ENCODE measurements at regions not wholly inside any gene's neighbourhood (a gene's known extent, or its start where the extent isn't known, plus 50 kb on each side); places are given as distances from the start of the nearest gene placed in this dataset.

DNA sequence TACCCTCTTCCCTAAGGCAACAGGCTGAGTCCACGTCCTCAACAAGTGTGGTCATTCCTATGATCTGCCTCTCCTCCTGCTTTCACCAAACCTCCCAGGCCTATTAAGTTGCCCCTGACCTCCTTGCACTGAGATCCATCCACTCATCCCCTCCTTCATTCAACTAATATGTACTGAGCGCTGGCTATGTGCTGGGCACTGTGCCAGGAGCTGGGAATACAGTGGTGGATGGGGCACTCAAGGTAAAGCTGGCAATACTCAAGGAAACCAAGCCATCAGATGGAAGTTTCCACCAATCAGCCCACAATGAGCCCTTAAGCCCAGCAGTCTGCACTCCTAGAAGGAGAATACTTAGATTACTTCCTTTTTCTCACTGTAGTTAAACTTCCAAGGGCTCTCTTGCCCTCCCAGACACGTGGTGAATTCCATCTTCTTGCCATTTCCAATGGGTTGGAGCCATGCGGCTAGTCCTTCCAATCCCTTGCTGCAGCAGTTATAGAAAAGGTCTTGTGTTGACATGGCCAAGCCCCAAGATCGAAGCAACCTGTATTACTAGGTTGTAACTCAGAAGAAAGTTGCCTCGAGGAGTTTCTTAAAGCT lies 279.9 kb upstream of the RUNX1 start:
- no peaks in the 10 kb centered on the region for H3K4me1 Mint-ChIP-seq (ENCODE audit: low read depth)
- H3K27me3 Mint-ChIP-seq = no peaks in the 10 kb centered on the region
- H3K36me3 Mint-ChIP-seq = no peaks in the 10 kb centered on the region
- H3K4me3 Mint-ChIP-seq = no peak overlapping the region
- no peaks in the 10 kb centered on the region for H3K9me3 Mint-ChIP-seq (ENCODE audit: low read depth)
- no peak overlapping the region for H3K27ac Mint-ChIP-seq

DNA sequence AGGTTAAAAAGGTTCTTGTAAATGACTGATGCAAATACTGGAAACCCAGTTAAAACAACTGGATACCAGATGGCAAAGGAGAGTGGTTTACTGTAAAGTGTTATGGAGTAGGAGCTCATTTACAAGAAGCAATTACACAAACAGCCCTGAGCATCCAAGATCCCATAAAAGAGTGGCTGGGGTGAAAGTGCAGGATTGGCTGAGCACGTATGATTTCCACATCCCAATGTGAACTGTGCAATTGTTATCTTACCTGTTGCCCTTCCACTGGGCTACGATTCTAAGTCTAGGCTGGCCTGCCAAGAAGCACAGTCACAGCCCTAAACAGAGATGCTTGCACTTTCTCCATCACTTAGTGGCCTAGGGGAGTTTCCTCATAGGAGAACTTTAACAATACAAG lies 277.6 kb upstream of the RUNX1 start:
- no peaks in the 10 kb centered on the region for H3K4me1 Mint-ChIP-seq (ENCODE audit: low read depth)
- no peaks in the 10 kb centered on the region for H3K36me3 Mint-ChIP-seq
- no peaks in the 10 kb centered on the region for H3K27me3 Mint-ChIP-seq
- H3K27ac Mint-ChIP-seq = no peak overlapping the region
- no peak overlapping the region for H3K4me3 Mint-ChIP-seq
- no peaks in the 10 kb centered on the region for H3K9me3 Mint-ChIP-seq (ENCODE audit: low read depth)

DNA sequence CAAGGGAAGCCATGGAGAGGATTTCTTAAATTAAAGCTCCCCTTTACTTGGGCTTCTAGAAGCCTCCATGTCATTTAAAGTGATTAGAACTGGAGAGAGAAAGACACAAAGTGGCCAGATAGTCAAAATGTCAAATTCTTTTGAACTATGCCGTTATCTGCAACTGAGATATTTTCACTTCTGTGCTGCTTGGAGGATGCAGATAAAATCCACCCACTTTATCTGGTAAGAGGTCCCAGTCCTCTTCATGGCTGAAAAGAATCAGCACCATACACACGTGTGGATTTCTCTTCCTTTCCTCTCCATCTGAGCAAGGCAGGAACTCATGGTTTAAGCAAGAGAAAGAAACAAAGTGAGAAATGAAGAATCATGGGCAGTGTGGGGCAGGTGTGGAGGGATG lies 276.9 kb upstream of the RUNX1 start:
- Mint-ChIP-seq H3K9me3 (ENCODE audit: low read depth) (no peaks in the 10 kb centered on the region), H3K27me3 (no peaks in the 10 kb centered on the region), H3K27ac (no peak overlapping the region), H3K4me1 (ENCODE audit: low read depth) (no peaks in the 10 kb centered on the region), H3K36me3 (no peaks in the 10 kb centered on the region), H3K4me3 (no peak overlapping the region)

DNA sequence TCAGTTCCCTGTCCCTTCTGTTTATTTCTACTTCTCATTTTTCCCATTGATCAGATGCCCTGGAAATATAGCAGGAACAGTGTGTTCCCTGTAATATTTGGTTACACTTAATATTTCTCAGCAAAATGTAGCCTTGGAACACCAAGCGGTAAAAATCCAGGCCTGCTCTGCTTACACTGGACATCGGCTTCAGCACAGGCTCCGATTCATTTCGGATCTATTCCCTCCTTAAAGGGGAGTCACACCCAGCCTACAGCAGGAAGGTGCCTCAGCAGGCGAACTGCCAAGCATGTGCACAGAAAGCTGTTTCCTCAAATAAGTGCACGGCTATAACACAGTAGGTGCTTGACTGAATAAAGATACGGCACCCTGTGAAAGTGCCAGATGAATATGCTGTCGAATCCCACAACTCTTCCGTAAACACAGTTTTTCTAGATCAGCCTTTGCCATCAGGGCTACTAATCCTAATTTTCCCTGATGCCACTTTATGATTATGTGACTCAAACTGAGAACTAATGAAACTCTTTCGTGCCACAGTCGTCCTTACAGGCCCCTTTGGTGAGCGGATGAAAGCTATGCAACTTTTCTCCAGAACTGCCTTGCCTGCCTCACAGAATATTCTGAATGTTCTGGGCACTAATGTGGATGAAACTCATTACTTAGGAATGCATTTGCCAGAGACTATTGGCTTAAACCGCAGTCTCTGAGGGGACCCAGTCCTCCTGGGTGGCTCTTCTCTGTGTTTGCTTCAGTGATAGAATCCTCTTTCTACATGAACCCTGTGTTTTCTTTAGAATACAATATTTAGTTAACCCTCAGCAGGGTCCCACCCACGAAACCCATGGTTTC lies 275.5 kb upstream of the RUNX1 start:
- H3K36me3 Mint-ChIP-seq = no peaks in the 10 kb centered on the region
- H3K27ac Mint-ChIP-seq = no peak overlapping the region
- no peak overlapping the region for H3K4me3 Mint-ChIP-seq
- H3K4me1 Mint-ChIP-seq (ENCODE audit: low read depth) = no peaks in the 10 kb centered on the region
- no peaks in the 10 kb centered on the region for H3K27me3 Mint-ChIP-seq
- H3K9me3 Mint-ChIP-seq (ENCODE audit: low read depth) = no peaks in the 10 kb centered on the region

DNA sequence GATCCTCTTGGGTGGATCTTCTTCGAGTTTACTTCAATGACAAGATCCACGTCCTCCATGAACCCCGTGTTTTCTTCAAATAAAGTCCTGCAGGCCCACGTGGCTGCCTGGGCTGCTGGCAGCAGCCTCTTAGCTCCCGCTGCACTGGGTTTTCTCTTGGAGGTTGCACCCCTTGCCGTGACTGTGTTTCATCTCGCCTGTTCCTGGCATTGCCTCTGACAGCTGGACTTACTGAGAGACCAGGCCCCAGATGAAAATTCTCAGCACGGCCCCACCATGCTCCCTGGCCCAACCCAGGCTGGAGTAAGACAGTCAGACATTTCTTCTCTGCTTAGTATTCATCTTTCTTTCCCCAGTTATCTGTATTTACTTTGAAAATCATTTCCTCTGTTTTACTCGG lies 274.8 kb upstream of the RUNX1 start:
- Mint-ChIP-seq H3K9me3 (ENCODE audit: low read depth) (no peaks in the 10 kb centered on the region), H3K4me1 (ENCODE audit: low read depth) (no peaks in the 10 kb centered on the region), H3K27ac (no peak overlapping the region), H3K27me3 (no peaks in the 10 kb centered on the region), H3K36me3 (no peaks in the 10 kb centered on the region), H3K4me3 (no peak overlapping the region)

DNA sequence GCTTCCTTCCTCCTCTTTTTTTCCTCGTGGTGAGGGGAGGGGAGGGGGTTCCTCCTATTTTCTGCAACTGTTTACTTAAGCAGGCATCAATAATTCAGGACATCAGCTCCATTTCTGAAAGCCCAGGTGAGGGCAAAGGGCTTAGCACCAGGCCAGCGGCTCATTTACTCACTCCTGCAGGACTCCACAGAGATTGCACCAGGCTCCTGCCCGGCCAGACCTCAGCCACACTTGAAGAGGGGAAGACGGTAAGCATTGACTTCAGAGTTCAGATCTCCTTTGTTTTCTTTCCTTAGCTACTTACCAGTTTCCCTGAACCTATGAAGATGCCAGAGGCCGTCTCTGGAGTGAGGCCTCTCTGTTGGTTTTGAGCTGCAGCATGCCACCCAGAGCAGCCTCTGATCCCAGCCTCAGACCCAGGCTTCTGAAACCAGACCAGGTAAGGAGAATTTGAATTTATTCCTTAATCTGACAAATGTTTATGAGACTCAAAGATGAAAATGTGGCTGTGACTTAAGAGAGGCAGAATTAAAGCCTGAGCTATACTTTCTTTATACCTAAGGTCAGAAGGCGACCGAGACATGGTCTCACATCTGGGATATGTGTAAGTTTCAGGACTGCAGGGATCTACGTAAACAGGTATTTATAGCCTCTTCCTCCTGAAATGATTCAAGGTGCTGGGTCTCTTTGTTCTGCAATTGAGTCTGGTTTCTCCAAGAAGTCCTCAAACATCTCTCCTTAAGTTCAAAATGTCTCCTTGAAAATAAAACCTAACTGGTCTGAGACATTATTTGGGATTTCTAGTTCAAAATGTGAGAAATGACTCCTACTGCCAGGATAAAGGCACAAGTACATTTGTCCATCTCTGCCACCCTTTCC lies 272.5 kb upstream of the RUNX1 start:
- no peak overlapping the region for H3K27ac Mint-ChIP-seq
- no peaks in the 10 kb centered on the region for H3K36me3 Mint-ChIP-seq
- H3K4me1 Mint-ChIP-seq (ENCODE audit: low read depth) = no peaks in the 10 kb centered on the region
- no peak overlapping the region for H3K4me3 Mint-ChIP-seq
- H3K9me3 Mint-ChIP-seq (ENCODE audit: low read depth) = no peaks in the 10 kb centered on the region
- H3K27me3 Mint-ChIP-seq = no peaks in the 10 kb centered on the region

DNA sequence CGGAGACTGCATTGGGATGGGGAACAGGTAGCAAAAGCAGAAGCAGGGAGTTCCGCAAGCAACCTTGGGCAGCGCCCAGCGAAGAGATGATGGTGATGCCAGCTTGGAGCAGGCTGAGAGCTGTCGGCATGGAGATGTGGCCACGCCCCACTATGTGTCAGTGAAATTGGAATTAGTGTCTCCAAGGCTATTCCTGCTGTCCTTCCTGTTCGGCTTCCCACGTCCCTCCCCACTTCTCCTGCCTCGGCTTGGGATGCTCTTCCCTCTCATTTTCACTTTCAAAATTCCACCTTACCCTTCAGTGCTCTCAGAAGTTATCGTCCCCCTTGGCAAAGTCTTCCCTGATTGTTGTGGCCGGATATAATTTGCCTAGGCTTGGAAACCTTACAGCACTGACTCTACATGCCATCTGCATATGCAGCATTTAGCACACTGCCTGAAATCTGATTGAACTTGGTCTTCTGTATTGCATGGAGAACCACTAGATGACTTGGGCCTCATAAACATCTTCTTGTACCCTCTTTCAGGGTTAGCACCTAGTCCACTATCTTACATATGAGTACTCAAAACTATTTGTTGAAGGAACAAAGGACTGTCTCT lies 270.7 kb upstream of the RUNX1 start:
- Mint-ChIP-seq H3K4me1 (ENCODE audit: low read depth) (no peaks in the 10 kb centered on the region), H3K27me3 (no peaks in the 10 kb centered on the region), H3K9me3 (ENCODE audit: low read depth) (no peaks in the 10 kb centered on the region), H3K27ac (no peak overlapping the region), H3K36me3 (no peaks in the 10 kb centered on the region), H3K4me3 (no peak overlapping the region)

DNA sequence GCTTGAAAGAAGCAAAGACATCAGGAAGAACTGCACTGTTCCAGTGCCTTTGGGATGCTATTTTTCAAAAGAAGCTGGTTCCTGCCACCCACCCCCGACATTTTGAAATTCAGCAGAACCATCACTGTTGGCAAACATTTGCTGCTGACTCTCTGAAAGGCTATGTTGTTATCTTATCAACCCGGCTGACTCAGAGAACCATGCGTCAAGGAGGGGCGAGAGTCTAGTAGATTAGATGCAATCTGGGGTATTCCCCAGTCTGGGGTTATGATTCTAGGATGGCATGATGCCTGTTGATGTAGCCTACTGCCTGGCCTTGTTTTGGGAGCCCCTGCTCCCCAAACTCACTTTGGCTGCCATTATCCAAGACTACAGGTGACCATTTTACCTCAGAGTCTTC lies 267.8 kb upstream of the RUNX1 start:
- Mint-ChIP-seq H3K4me3 (no peak overlapping the region), H3K4me1 (ENCODE audit: low read depth) (no peaks in the 10 kb centered on the region), H3K9me3 (ENCODE audit: low read depth) (no peaks in the 10 kb centered on the region), H3K27me3 (no peaks in the 10 kb centered on the region), H3K27ac (no peak overlapping the region), H3K36me3 (no peaks in the 10 kb centered on the region)

DNA sequence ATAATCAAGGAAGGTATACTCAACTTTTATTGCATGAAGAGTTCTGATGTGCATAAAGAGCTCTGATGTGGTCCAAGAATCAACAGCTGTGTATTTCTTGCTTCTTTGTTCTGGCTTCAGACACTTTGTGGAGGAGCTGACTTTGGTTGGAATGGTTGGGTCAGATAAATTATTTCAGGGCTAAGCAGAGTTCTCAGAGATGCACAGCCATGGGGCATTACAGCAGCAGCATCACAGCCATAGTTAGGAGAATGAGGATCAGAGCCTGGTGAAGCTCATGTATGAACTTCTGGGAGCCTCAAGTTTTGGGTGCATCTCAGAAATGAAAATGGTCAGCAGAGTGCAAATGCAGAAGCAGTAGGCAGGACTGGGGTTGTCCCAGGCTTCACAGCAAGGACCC lies 267.4 kb upstream of the RUNX1 start:
- H3K9me3 Mint-ChIP-seq (ENCODE audit: low read depth) = no peaks in the 10 kb centered on the region
- no peaks in the 10 kb centered on the region for H3K4me1 Mint-ChIP-seq (ENCODE audit: low read depth)
- no peak overlapping the region for H3K27ac Mint-ChIP-seq
- no peaks in the 10 kb centered on the region for H3K27me3 Mint-ChIP-seq
- H3K4me3 Mint-ChIP-seq = no peak overlapping the region
- no peaks in the 10 kb centered on the region for H3K36me3 Mint-ChIP-seq

DNA sequence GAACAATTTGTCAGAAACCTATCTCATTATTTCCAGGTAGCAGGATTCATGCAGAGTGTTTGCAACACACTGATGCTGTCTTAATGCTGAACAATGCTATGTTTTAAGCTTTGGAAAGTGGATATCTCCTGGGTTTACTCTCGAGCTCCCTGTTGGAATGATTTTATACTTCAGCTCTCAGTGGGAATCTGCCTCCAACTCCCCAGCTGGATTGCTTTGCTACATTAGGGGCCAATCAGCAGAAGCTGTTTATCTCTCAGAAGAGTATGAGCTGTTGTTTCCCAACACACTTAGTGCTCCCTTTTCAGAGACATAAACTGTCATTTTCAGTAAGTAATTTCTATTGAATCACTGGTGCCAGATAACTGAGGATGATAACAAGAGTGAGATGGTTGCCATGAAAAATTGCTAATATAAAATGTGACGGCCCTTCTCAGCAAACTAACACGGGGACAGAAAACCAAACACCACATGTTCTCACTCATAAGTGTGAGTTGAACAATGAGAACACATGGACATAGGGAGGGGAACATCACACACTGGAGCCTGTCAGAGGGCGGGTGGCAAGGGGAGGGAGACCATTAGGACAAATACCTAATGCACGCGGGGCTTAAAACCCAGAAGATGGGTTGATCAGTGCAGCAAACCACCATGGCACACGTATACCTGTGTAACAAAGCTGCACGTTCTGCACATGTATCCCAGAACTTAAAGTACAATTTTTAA lies 265.9 kb upstream of the RUNX1 start:
- Mint-ChIP-seq H3K36me3 (no peaks in the 10 kb centered on the region), H3K9me3 (ENCODE audit: low read depth) (no peaks in the 10 kb centered on the region), H3K4me1 (ENCODE audit: low read depth) (no peaks in the 10 kb centered on the region), H3K27ac (no peak overlapping the region), H3K27me3 (no peaks in the 10 kb centered on the region), H3K4me3 (no peak overlapping the region)

DNA sequence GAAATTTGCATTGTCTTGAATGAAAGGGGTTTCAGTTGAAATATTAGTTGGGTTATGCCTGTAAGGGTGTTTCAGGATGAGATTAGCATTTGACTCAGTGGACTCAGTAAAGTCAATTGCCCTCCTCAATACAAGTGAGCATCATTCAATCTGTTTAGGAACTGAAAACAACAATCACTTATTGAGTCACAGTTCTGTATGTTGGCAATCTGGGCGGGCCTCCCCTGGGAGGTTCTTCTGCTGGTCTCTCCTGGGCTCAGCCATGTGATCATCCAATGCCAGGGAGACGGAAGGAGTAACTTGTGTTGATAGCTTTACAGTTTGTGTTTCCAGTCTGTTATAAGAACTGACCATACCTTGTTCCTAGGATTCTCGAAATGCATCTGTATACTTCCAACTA lies 262.9 kb upstream of the RUNX1 start:
- Mint-ChIP-seq H3K4me3 (no peak overlapping the region), H3K27me3 (no peaks in the 10 kb centered on the region), H3K9me3 (ENCODE audit: low read depth) (no peaks in the 10 kb centered on the region), H3K27ac (no peak overlapping the region), H3K4me1 (ENCODE audit: low read depth) (no peaks in the 10 kb centered on the region), H3K36me3 (no peaks in the 10 kb centered on the region)

DNA sequence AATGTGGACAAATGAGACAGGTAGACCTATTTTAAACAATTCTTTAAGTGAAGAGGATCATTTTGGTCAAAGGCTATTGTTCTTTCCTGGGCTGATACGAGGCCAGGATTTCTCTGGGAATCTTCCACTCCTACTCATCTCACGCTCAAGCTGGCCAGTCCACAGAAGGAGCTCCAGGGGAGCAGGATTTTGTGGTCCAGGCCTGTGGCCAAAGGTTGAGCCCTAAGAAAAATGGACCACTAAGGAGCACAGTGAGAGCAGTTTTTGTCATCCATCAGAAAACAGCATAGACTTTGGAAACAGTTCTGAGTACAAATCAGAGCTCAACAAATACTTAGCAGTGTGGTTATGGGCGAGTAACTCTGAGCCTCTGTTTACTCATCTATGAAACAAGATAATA lies 260.2 kb upstream of the RUNX1 start:
- H3K4me1 Mint-ChIP-seq (ENCODE audit: low read depth) = no peaks in the 10 kb centered on the region
- no peaks in the 10 kb centered on the region for H3K9me3 Mint-ChIP-seq (ENCODE audit: low read depth)
- no peaks in the 10 kb centered on the region for H3K27me3 Mint-ChIP-seq
- no peak overlapping the region for H3K27ac Mint-ChIP-seq
- no peaks in the 10 kb centered on the region for H3K36me3 Mint-ChIP-seq
- no peak overlapping the region for H3K4me3 Mint-ChIP-seq

DNA sequence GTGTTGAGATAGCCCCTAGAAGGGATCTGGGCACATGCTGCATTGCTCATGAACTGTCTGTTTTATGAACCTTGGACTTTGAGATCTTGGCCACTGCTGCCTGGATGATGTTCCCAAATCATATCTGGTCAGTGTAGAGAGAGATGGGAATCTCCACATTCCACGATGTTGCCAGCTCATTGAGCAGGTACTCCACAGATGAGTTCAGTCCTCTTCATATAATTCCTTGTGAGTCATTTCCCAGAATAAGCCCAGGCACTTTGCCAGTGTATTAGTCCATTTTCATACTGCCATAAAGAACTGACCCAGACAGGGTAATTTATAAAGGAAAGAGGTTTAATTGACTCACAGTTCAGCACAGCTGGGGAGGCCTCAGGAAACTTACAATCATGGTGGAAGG lies 254.0 kb upstream of the RUNX1 start:
- no peaks in the 10 kb centered on the region for H3K9me3 Mint-ChIP-seq (ENCODE audit: low read depth)
- no peak overlapping the region for H3K27ac Mint-ChIP-seq
- no peaks in the 10 kb centered on the region for H3K36me3 Mint-ChIP-seq
- H3K4me1 Mint-ChIP-seq (ENCODE audit: low read depth) = no peaks in the 10 kb centered on the region
- no peak overlapping the region for H3K4me3 Mint-ChIP-seq
- no peaks in the 10 kb centered on the region for H3K27me3 Mint-ChIP-seq

DNA sequence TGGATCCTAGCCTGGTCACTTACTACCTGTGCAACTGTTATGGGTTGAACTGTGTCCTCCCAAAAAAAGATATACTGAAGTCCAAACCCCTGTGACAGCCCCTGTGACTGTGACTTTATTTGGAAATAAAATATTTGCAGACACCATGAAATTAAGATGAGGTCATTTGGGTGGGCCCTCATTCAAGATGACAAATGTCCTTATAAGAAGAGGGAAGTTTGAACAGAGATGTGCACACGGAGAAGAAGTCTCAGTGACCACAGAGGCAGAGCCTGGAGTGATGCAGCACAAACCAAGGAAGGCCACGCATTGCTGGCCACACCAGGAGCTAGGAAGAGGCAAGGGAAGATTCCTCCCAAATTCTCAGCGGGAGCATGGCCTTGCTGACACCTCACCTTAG lies 249.7 kb upstream of the RUNX1 start:
- H3K36me3 Mint-ChIP-seq = peaks cover 2% of the 10 kb centered on the region
- no peaks in the 10 kb centered on the region for H3K9me3 Mint-ChIP-seq (ENCODE audit: low read depth)
- H3K4me3 Mint-ChIP-seq = no peak overlapping the region
- H3K4me1 Mint-ChIP-seq (ENCODE audit: low read depth) = peaks cover 14% of the 10 kb centered on the region
- peaks cover 2% of the 10 kb centered on the region for H3K27me3 Mint-ChIP-seq
- H3K27ac Mint-ChIP-seq = no peak overlapping the region

All from activated naive CD8-positive, alpha-beta T cell (primary cell).